ENCODE measurements at regions not wholly inside any gene's neighbourhood (a gene's known extent, or its start where the extent isn't known, plus 50 kb on each side); places are given as distances from the start of the nearest gene placed in this dataset.
"Not testable (repeated sequence)": the region's sequence is repeated elsewhere in the genome, so short reads cannot be mapped to it uniquely, and the experiment has no call there.

GRCh38 chr2:236375973-236376476 is 111.8 kb upstream of the ASB18 start:
- DNase-seq = no peak

GRCh38 chr2:236376566-236377244 is 112.5 kb upstream of the ASB18 start:
- no peak for DNase-seq

GRCh38 chr2:236380051-236380612 is 115.9 kb upstream of the ASB18 start:
- DNase-seq = no peak

- DNase-seq = not testable (repeated sequence)
Observed at GRCh38 chr2:236381253-236381652, 117.0 kb upstream of the ASB18 start.

- DNase-seq = not testable (repeated sequence)
Observed at GRCh38 chr2:236389284-236390216, 125.3 kb upstream of the ASB18 start.

- DNase-seq = no peak
Observed at GRCh38 chr2:236393101-236393500, 128.9 kb upstream of the ASB18 start.

GRCh38 chr2:236393581-236393980 is 129.4 kb upstream of the ASB18 start:
- DNase-seq = no peak

GRCh38 chr2:236394571-236394970 is 130.4 kb upstream of the ASB18 start:
- DNase-seq = no peak

- no peak for DNase-seq
Observed at GRCh38 chr2:236395067-236395466, 130.9 kb upstream of the ASB18 start.

GRCh38 chr2:236396818-236397350 is 132.7 kb upstream of the ASB18 start:
- DNase-seq = no peak

GRCh38 chr2:236397681-236398080 is 133.5 kb upstream of the ASB18 start:
- no peak for DNase-seq

GRCh38 chr2:236399409-236399808 is 135.2 kb upstream of the ASB18 start:
- no peak for DNase-seq

GRCh38 chr2:236400046-236400574 is 135.9 kb upstream of the ASB18 start:
- DNase-seq = no peak

- DNase-seq = no peak
Observed at GRCh38 chr2:236400594-236401360, 136.6 kb upstream of the ASB18 start.

GRCh38 chr2:236402033-236402790 is 138.0 kb upstream of the ASB18 start:
- DNase-seq = peak in 1 of 14 donors; percentile 34

GRCh38 chr2:236403125-236403524 is 138.9 kb upstream of the ASB18 start:
- no peak for DNase-seq

- no peak for DNase-seq
Observed at GRCh38 chr2:236403811-236404210, 139.6 kb upstream of the ASB18 start.

GRCh38 chr2:236404346-236404745 is 140.1 kb upstream of the ASB18 start:
- no peak for DNase-seq

- DNase-seq = no peak
Observed at GRCh38 chr2:236405357-236405756, 141.2 kb upstream of the ASB18 start.

- no peak for DNase-seq
Observed at GRCh38 chr2:236408090-236408489, 143.9 kb upstream of the ASB18 start.

- no peak for DNase-seq
Observed at GRCh38 chr2:236408786-236409185, 144.6 kb upstream of the ASB18 start.
